HS-5 (cell line): ENCODE measurements at regions not wholly inside any gene's neighbourhood (a gene's known extent, or its start where the extent isn't known, plus 50 kb on each side); places are given as distances from the start of the nearest gene placed in this dataset.

Experiments
- DNase-seq: peaks from one replicate; pipeline ENCODE4 v3.0.0-alpha.2; 2012; ENCODE audit warnings: low read depth

DNA sequence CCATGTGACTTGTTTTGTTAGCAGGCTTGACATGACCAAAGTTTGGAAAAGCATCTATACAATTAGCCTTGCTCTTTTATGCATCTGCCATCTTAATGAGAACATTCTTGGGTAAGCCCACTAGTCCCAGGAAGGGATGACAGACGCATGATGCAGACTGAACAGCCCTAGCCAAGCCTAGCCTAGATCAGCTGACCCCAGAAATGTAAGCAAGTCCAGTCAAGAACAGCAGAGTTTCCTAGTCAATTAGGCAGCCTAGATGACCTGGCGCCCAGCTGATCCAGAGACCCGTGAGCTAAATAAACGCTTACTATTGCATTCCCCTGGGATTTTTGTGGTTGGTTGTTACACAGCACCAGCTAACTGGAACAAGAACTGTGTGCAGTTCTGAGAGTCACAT lies 457.9 kb downstream of the BCOR start:
- no peak for DNase-seq

DNA sequence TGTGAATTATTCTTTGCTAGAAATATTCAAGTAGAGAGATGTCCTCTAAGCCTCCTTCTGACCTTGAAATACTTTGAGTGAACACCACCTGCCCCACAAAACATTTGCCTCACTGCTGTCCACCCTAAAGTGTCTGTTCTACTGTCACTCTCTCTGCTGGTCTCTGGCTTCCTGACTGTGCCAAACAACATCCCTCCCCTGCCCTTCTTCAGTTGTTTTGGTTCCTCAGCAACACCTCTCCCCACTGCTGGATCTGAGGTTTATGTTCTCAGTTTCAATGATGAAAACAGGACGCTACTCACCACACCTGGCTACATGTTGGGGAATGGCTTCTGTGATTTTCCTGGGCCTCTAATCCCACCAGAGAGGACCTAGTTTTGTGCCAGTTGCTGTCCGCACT lies 456.9 kb downstream of the BCOR start:
- DNase-seq: no peak

DNA sequence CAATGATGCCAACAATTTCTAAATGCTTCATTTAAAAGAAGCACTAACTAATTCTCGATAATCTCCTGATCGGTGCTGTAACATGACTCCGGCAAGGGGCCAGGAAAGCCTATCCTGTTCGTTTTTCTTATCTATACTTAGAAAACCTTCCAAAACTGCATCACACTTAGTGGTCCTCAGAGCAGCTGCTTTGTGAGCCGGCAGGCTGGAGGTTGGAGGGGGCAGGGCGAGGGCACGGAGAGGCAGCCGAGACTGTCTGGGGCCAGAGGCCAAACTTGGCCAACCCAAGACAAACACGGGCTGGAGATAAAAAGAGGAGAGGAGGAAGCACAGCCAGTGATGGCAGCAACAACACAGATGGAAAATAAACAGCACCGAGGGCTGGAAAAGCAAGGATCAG lies 455.7 kb downstream of the BCOR start:
- DNase-seq: no peak

- DNase-seq: no peak
Observed at GRCh38 chrX:39643550-39643949, 454.2 kb downstream of the BCOR start.

- DNase-seq: no peak
Observed at GRCh38 chrX:39645178-39645895, 452.4 kb downstream of the BCOR start.

- no peak for DNase-seq
Observed at GRCh38 chrX:39648548-39649254, 449.1 kb downstream of the BCOR start.

DNA sequence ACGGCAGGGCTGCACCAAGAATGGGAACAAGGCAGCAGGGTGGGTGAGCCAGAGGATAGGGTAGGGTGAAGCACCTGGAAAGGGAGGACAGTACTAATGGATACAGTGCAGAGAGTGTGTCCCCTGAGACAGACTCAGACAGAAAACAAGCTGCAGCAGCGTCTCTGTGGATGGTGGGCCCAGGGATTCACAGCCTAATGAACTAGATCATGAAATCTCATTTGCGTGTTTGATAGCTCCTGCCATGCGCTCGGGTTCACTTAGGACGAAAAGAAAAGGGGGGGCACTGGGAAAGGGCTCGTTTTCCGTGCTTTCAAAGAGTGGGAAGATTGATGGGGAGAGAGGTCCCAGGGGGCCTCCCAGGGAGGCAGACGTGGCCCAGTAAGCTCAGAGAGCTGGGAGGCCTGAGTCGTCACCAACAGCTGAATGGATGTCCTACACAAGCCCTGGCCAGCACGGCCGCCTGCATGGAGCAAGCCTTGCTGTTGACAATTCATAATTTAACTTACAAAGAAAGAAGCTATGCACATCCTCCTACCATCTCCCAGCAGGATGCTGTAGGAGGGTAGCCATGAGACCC lies 446.9 kb downstream of the BCOR start:
- no peak for DNase-seq

GRCh38 chrX:39652336-39652735 lies 445.4 kb downstream of the BCOR start:
- DNase-seq: no peak

DNA sequence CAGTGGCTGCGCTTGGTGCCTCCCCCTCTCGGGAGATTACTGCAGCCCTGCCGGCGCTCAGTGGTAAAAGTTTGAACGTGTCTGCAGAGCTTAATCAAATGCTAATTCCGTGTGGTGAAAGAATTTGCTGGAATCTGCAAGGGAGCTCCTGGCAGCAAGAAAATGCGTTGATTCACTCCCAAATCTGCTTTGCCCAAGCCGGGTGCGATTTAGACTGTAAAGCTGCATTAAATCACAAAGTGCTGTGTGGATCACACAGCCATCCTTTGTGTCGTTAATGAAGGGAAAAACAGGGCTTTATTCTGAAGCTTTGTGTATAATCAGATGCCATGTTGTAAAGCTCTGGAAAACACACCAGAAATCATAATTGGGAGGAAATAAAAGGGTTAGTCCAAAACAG lies 444.1 kb downstream of the BCOR start:
- DNase-seq: no peak

DNA sequence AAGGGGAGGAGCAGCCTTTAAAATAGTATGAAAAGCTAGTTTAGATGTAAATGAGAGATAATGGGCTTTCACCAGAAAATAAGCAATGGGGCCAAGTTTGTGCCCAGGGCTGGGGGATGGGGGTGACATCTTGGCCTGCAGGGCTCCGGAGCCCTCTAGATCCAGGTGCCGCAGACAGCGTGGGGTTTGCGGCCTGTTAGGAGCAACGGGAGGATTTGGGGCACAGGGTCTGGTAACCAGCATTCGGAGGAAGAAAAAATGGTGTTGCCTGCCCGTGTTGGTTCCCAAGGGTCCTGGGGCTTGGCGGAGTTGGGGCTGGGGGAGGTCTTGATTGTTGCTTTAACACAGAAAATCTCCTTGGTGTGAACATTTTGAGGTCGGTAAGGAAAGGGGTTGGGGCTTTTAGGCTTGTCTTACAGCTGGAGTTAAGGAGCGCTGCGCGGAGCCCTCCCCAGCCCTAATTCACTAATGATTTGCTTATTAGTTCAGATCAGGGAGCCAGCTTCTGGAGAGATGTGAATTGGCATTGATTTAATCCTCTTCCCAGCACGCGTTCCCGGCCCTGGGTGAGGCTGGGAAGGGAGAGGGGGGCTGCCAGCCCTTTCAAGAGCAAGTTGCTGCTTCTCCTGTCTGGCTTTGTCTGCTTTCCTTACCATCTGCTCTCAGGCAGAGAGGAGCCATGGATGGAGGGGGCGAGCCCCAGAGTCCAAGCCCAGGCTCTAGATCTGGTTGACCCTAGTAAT lies 443.4 kb downstream of the BCOR start:
- no peak for DNase-seq

DNA sequence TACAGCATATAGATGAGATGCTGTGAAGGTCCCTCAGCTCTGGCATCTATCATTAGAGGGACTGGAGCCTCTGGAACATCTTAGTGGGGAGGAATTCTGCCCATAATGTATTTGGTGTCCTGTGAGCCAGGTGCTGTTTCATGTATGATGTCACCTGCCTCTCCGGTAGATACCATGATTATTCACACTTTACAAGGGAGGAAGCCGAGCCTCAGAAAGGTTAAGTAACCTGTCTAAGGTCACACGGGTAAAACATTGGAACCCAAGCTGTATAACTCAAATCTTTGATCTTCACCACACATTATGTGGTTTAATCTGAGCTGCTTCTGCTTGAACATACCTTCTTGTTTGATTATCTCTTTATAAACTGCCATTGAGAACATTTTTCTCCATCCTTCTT lies 442.8 kb downstream of the BCOR start:
- DNase-seq: no peak

GRCh38 chrX:39661116-39661907 lies 436.4 kb downstream of the BCOR start:
- DNase-seq: no peak

GRCh38 chrX:39665830-39666518 lies 431.8 kb downstream of the BCOR start:
- DNase-seq: no peak

GRCh38 chrX:39667191-39667590 lies 430.6 kb downstream of the BCOR start:
- no peak for DNase-seq

GRCh38 chrX:39667736-39668482 lies 429.8 kb downstream of the BCOR start:
- no peak for DNase-seq

DNA sequence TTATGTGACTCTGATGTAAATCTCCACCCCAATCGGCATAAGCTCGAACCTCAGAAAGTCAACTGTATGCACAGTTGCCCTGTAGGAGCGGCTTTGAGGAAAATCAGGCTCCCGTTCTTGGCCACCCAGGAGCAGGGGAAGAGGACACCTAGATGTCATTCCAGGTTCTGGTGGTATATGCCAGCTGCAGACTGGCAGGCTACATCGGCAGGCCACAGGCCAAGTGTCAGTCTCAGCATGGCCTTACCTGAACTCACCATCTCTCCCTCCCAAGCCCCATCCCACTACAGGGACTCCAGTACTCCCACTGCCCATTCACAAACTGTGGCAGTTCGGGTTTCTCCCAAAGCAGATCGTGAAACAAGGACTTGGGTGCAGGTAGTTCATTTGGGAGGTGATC lies 428.1 kb downstream of the BCOR start:
- no peak for DNase-seq

- DNase-seq: no peak
Observed at GRCh38 chrX:39670281-39670680, 427.5 kb downstream of the BCOR start.

DNA sequence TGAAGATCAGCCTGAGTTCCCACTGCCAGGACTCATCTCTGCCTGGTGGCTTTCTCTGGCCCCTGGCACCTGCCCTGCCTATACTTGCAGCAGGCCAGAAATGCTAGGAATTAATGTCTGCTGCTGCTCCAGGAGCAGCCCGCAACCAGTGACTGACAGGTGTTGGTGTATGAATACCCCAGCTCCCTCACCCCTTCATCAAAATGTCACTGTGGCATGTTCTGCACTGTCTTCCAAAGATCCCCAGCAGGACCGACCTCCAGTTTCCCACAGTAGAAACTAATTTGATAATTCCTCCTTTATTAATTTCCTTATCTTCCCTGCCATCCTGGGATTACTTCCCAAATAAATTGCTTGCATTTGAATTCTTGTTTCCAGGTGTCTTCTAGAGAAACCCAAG lies 425.4 kb downstream of the BCOR start:
- DNase-seq: no peak

GRCh38 chrX:39674490-39675161 lies 423.1 kb downstream of the BCOR start:
- DNase-seq: no peak

GRCh38 chrX:39675162-39675553 lies 422.6 kb downstream of the BCOR start:
- no peak for DNase-seq
